GM12875 (cell line): ENCODE measurements at regions not wholly inside any gene's neighbourhood (a gene's known extent, or its start where the extent isn't known, plus 50 kb on each side); places are given as distances from the start of the nearest gene placed in this dataset.

Experiments
- H3K4me3 ChIP-seq: one replicate; pipeline ENCODE4 v1.5.1; 2011; ENCODE audit warnings: low read depth, low read length, control low read depth
- TF ChIP-seq, protein P1 (sequence below): IDR thresholded peaks from 2 replicates; pipeline ENCODE4 v1.5.1; 2011; ENCODE audit warnings: low read depth, mild to moderate bottlenecking, control low read depth, inconsistent platforms, low read length, moderate library complexity, borderline replicate concordance; ENCODE audit not compliant: insufficient read depth

DNA sequence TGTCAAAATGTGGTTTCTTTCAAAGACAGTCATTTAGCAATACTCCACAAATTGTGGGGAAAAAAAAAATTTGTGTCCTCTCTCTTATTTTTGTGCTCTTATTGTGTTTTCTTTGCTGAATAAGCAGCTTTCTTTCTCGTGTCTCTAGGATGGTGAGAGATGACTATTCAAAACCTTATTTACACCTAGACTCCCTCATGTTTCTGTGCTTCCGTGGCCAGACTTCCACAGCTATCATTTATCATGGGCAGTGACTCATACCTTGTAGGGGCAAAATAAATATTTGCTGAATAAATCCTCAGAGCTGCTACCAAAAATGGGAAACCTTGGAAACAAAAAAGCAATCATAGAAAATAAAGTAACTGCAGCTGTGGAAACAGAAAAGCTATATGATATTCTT is 204.9 kb upstream of the MIR17HG start:
- no peak overlapping the region for H3K4me3 ChIP-seq

GRCh38 chr13:91144054-91144453 is 203.4 kb upstream of the MIR17HG start:
- TF ChIP-seq, protein P1, sequence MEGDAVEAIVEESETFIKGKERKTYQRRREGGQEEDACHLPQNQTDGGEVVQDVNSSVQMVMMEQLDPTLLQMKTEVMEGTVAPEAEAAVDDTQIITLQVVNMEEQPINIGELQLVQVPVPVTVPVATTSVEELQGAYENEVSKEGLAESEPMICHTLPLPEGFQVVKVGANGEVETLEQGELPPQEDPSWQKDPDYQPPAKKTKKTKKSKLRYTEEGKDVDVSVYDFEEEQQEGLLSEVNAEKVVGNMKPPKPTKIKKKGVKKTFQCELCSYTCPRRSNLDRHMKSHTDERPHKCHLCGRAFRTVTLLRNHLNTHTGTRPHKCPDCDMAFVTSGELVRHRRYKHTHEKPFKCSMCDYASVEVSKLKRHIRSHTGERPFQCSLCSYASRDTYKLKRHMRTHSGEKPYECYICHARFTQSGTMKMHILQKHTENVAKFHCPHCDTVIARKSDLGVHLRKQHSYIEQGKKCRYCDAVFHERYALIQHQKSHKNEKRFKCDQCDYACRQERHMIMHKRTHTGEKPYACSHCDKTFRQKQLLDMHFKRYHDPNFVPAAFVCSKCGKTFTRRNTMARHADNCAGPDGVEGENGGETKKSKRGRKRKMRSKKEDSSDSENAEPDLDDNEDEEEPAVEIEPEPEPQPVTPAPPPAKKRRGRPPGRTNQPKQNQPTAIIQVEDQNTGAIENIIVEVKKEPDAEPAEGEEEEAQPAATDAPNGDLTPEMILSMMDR = no peak
- H3K4me3 ChIP-seq = no peak overlapping the region

More for the DNA sequence above, 204.9 kb upstream of the MIR17HG start:
- TF ChIP-seq, protein P1 = no peak

DNA sequence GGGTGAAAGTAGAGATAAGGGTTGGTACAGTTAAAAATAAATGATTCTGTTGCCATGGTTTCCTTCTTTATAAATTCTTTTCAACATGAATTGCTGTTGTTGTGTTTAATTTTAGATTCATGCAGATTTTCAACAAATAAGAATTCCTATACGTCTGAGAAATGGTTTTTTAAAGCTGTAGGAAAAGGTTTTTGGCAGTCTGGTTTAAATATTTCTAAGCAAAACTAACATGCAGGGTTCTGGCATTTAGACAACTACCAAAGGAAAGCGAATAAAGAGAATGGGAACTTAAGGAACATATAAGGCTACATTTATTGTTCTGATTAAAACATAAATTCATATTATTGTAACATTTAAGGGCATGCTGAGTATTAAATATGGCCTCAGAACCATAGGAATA is 203.0 kb upstream of the MIR17HG start:
- TF ChIP-seq, protein P1 = no peak
- H3K4me3 ChIP-seq = no peak overlapping the region

- H3K4me3 ChIP-seq = no peak overlapping the region
- TF ChIP-seq, protein P1 = no peak
Measured at GRCh38 chr13:91145571-91146205, 201.8 kb upstream of the MIR17HG start.

DNA sequence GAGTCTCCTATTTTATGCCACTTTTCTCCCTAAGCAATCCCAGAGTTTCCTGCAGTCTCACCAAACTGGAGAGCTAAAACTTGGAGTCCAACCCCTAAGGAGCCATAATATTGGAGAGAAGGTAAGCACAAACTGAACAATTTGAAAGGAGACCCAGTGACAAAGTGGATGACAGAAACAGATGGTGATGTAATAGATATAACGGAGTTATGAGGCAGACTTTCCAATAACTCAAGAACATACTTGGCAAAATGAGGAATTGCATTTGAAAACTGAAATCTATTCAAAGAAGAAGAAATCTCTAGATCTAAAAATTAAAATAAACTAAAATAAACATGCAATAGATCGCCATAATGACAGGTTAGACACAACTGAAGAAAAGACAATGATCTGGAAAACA is 200.9 kb upstream of the MIR17HG start:
- no peak overlapping the region for H3K4me3 ChIP-seq
- TF ChIP-seq, protein P1 = no peak

GRCh38 chr13:91148098-91148497 is 199.4 kb upstream of the MIR17HG start:
- TF ChIP-seq, protein P1 = no peak
- no peak overlapping the region for H3K4me3 ChIP-seq

DNA sequence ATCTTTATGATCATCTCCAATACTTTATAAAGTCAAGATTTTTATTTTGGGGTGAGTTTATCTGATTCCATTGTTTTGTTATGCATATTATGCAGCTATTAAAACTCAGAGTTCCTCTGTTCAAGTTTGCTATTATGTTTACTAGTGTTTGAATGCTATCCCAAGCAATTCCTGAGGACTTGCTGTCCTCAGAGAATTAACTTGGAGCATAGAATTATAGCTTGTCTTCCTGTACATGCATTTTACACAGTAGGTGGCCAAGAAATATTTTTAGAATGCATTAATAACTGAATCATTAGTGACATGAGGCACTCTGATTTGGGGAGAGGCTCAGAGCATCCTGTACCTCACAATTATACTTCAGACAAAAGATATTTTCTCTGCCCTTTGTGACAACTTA is 195.6 kb upstream of the MIR17HG start:
- TF ChIP-seq, protein P1 = no peak
- no peak overlapping the region for H3K4me3 ChIP-seq
